IMR-90 (cell line): ENCODE measurements at regions not wholly inside any gene's neighbourhood (a gene's known extent, or its start where the extent isn't known, plus 50 kb on each side); places are given as distances from the start of the nearest gene placed in this dataset.

Experiments
- BHLHE40 ChIP-seq: fragments of 150-350 bp; IDR thresholded peaks from 2 replicates; pipeline ENCODE4 v1.6.1; 2016; ENCODE audit warnings: mild to moderate bottlenecking, low read depth, low read length
- FOS ChIP-seq: fragments of 150-350 bp; IDR thresholded peaks from 2 replicates; pipeline ENCODE4 v1.6.1; 2016; ENCODE audit warnings: low read depth, low read length
- MAZ ChIP-seq: IDR thresholded peaks from 2 replicates; pipeline ENCODE4 v1.6.1; 2012; ENCODE audit warnings: low read depth, mild to moderate bottlenecking, low read length, improper control_type of control experiment, moderate library complexity, borderline replicate concordance
- NFE2L2 ChIP-seq: fragments of 150-350 bp; IDR thresholded peaks from 2 replicates; pipeline ENCODE4 v1.6.1; 2016; ENCODE audit warnings: low read depth, mild to moderate bottlenecking, low read length
- POLR2A ChIP-seq: IDR thresholded peaks from 2 replicates; pipeline ENCODE4 v1.6.1; 2012; ENCODE audit warnings: mild to moderate bottlenecking, low read depth, low read length
- RCOR1 ChIP-seq: IDR thresholded peaks from 2 replicates; pipeline ENCODE4 v1.6.1; 2012; ENCODE audit warnings: mild to moderate bottlenecking, low read length, improper control_type of control experiment; ENCODE audit not compliant: insufficient replicate concordance
- RFX5 ChIP-seq: IDR thresholded peaks from 2 replicates; pipeline ENCODE4 v1.8.0; 2012; ENCODE audit warnings: low read depth, mild to moderate bottlenecking, low read length, moderate library complexity
- TF ChIP-seq, protein P1 (sequence below): conservative IDR thresholded peaks from 2 replicates; pipeline ENCODE4 v1.5.1; 2012; ENCODE audit warnings: mild to moderate bottlenecking, low read depth, low read length, improper control_type of control experiment
- TF ChIP-seq, protein P2 (sequence below): fragments of 150-350 bp; IDR thresholded peaks from 2 replicates; pipeline ENCODE4 v1.6.1; 2016; ENCODE audit warnings: low read depth, mild to moderate bottlenecking, low read length, moderate library complexity, borderline replicate concordance
- TF ChIP-seq, protein P3 (sequence below): fragments of 150-350 bp; IDR thresholded peaks from 2 replicates; pipeline ENCODE4 v1.6.1; 2017; ENCODE audit warnings: mild to moderate bottlenecking, antibody characterized with exemption, low read length, low read depth

DNA sequence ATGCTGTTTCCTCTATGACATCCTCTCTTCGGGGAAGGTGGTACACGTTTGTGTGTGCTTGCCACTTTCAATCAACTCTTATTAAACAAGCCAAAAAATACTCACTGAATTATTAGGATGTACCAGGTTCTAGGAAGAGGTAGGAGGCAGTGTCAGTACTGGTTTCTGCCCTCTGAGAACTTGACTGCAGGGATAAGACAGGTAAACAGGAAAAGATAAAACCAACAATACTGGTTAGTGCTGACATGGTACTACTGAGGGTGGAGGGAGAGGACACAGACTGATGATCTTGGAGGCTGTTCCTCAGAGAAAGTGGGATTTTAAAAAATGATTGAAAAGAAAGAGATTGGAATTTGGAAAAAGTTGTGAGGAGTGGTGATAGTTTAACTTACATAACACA is 295.2 kb upstream of the PWP1 start:
- TF ChIP-seq NFE2L2 (no peak), POLR2A (no peak), RFX5 (no peak), FOS (no peak), MAZ (no peak), BHLHE40 (no peak), RCOR1 (no peak)
- TF ChIP-seq, protein P1, sequence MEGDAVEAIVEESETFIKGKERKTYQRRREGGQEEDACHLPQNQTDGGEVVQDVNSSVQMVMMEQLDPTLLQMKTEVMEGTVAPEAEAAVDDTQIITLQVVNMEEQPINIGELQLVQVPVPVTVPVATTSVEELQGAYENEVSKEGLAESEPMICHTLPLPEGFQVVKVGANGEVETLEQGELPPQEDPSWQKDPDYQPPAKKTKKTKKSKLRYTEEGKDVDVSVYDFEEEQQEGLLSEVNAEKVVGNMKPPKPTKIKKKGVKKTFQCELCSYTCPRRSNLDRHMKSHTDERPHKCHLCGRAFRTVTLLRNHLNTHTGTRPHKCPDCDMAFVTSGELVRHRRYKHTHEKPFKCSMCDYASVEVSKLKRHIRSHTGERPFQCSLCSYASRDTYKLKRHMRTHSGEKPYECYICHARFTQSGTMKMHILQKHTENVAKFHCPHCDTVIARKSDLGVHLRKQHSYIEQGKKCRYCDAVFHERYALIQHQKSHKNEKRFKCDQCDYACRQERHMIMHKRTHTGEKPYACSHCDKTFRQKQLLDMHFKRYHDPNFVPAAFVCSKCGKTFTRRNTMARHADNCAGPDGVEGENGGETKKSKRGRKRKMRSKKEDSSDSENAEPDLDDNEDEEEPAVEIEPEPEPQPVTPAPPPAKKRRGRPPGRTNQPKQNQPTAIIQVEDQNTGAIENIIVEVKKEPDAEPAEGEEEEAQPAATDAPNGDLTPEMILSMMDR: no peak
- TF ChIP-seq, protein P2, sequence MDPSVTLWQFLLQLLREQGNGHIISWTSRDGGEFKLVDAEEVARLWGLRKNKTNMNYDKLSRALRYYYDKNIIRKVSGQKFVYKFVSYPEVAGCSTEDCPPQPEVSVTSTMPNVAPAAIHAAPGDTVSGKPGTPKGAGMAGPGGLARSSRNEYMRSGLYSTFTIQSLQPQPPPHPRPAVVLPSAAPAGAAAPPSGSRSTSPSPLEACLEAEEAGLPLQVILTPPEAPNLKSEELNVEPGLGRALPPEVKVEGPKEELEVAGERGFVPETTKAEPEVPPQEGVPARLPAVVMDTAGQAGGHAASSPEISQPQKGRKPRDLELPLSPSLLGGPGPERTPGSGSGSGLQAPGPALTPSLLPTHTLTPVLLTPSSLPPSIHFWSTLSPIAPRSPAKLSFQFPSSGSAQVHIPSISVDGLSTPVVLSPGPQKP: no peak
- TF ChIP-seq, protein P3, sequence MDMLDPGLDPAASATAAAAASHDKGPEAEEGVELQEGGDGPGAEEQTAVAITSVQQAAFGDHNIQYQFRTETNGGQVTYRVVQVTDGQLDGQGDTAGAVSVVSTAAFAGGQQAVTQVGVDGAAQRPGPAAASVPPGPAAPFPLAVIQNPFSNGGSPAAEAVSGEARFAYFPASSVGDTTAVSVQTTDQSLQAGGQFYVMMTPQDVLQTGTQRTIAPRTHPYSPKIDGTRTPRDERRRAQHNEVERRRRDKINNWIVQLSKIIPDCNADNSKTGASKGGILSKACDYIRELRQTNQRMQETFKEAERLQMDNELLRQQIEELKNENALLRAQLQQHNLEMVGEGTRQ: no peak
